GM12864 (cell line): ENCODE measurements at regions not wholly inside any gene's neighbourhood (a gene's known extent, or its start where the extent isn't known, plus 50 kb on each side); places are given as distances from the start of the nearest gene placed in this dataset.

Source experiments
- DNase-seq: peaks from one replicate; pipeline ENCODE4 v3.0.0-alpha.2; 2011; ENCODE audit warnings: low read depth
- H3K4me3 ChIP-seq: 2 replicates; pipeline ENCODE4 v1.5.1; 2011; ENCODE audit warnings: mild to moderate bottlenecking, low read depth, low read length, control low read depth
- CTCF ChIP-seq: IDR thresholded peaks from 2 replicates; pipeline ENCODE4 v1.5.1; 2011; ENCODE audit warnings: low read depth, mild to moderate bottlenecking, moderate library complexity, low read length, control low read depth, inconsistent platforms; ENCODE audit errors: missing control alignments

DNA sequence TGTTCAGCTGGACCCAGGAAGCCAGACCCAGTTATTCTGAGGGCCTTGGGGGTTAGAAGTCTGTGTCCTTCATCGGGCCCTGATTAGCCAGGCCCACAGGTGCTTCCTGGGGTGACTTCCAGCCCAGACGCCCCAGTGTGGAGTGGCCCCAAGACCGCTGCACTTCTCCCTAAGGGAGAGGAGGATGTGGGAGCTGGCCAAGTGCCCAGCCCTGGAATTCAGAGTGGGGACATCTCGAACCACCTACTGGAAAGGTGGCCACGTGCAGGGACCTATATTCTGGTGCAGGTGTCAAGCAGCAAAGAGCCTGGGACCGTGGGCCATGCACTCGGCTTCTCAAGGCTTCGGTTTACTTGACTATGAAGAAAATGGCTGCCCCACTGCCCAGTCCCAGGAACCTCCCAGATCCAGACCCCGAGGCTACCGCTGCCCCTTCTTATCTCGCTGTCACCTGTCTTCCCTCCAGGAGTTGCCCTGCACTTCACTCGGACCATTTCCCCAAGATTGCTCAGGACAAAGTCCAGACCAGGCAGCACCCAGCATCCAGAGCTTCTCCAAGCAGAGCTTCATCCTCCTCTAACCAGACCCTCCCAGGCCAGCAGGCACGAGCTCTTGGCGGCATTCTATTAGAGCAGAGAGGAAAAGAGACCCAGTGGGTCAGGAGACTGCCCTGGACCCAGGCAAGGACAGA is 142.8 kb upstream of the ID2 start:
- no peak for TF ChIP-seq CTCF
- no peak for DNase-seq
- H3K4me3 ChIP-seq = no peak overlapping the region

DNA sequence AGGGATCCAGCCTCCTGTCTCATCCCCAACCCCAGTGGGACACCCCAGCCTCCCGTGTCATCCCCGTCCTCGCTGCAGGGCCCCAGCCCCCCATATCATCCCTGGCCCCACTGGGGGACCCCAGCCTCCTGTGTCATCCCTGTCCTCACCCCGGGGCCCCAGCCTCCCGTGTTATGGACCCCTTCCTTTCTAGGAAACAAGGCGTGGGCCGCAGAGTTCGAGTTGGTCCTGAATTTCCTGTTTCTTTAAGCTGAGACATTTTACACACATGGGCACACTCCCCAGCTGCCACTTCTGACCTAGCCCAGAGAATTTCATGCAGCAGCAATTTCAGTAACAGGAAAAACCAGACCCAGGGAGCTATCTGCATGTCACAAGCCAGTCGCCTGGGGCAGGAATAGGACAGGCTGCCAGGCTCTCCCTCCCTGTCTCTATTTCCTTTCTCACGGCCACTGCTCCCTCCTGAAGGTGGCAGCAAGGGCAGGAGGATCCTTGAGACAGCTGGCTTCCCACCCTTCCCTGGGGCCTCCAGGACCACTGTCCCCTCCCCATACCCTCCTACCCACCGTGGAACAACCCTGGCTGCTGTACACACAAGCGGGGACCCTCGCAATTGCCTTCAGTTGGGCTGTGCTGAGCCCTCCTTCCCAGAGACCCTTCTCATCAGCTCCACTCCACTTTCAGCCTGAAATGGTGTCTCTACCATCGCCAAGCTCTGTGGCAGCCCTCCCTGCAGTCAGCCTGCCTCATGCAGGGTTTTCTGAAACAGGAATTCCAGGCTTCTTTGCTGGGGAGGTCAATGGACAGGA is 141.9 kb upstream of the ID2 start:
- H3K4me3 ChIP-seq = no peak overlapping the region
- DNase-seq = no peak
- no peak for TF ChIP-seq CTCF

DNA sequence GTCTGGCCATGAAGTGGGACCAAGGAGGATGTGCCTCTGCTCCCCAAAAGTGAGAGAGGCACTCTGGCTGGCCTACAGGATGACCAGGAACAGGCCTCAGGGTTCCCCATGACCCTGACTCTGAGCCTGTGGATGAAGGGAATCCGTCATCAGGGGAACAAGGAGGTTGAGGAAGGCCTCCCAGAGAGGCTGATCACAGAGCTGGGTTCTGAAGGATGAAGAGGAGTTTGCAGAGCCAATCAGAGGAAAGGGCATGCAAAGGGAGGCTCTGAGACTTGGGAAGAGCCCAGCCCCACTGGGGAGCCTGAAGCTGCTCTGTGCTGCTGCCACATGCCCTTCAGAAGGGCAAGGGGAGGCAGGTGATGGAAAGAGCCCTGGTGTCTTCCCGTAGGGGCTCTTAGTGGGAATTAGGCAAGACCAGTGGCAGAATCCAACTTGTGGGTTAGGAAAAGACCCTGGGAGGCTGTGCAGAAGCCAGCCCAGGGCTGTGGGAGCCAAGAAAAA is 141.3 kb upstream of the ID2 start:
- no peak for DNase-seq
- H3K4me3 ChIP-seq = no peak overlapping the region
- TF ChIP-seq CTCF = no peak

GRCh38 chr2:8541223-8541622 is 140.6 kb upstream of the ID2 start:
- TF ChIP-seq CTCF = no peak
- DNase-seq = no peak
- no peak overlapping the region for H3K4me3 ChIP-seq

DNA sequence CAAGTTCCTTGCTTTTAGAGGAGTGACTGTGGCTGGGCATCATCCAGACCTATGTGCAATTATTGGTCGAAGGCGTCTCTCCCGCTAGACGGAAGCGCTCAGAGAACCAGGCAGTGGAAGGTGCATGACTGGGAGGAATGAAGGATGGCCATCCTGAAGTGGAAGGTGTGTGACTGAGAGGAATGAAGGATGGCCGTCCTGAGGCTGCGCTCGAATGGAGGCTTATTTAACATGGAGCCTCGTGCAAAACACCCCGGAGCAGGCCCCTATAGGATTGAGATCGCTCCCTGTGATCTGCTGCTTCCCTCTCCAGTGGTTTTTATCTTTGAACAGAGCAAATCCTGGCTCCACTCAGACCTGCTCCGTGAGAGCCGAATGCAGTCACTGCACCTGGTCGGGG is 140.2 kb upstream of the ID2 start:
- no peak for DNase-seq
- H3K4me3 ChIP-seq = no peak overlapping the region
- TF ChIP-seq CTCF = no peak

GRCh38 chr2:8542381-8543059 is 139.3 kb upstream of the ID2 start:
- TF ChIP-seq CTCF = no peak
- no peak for DNase-seq
- H3K4me3 ChIP-seq = no peak overlapping the region
